Trophoblast cell (in vitro differentiated cells and primary cell): ENCODE measurements at regions not wholly inside any gene's neighbourhood (a gene's known extent, or its start where the extent isn't known, plus 50 kb on each side); places are given as distances from the start of the nearest gene placed in this dataset.

Experiments used
- DNase-seq, 2 donors: peaks; one replicate each; pipeline ENCODE4 v3.0.0-alpha.2; 2016
- H2AFZ ChIP-seq: 2 replicates; pipeline ENCODE4 v1.6.1; 2013; ENCODE audit warnings: low read length, moderate library complexity, mild to moderate bottlenecking; ENCODE audit not compliant: insufficient read depth, poor library complexity
- H2AK5ac ChIP-seq: 2 replicates; pipeline ENCODE4 v1.6.1; 2013; ENCODE audit warnings: mild to moderate bottlenecking, low read length
- H2BK120ac ChIP-seq: 2 replicates; pipeline ENCODE4 v1.6.1; 2013; ENCODE audit warnings: low read length, mild to moderate bottlenecking, moderate library complexity; ENCODE audit not compliant: insufficient read depth, poor library complexity
- H2BK12ac ChIP-seq: 2 replicates; pipeline ENCODE4 v1.6.1; 2013; ENCODE audit warnings: mild to moderate bottlenecking, low read length, moderate library complexity
- H2BK5ac ChIP-seq: 2 replicates; pipeline ENCODE4 v1.6.1; 2013; ENCODE audit warnings: low read length, low read depth, moderate library complexity, mild to moderate bottlenecking; ENCODE audit not compliant: poor library complexity
- H3K14ac ChIP-seq: 2 replicates; pipeline ENCODE4 v1.6.1; 2013; ENCODE audit warnings: mild to moderate bottlenecking, low read length
- H3K18ac ChIP-seq: 2 replicates; pipeline ENCODE4 v1.6.1; 2013; ENCODE audit warnings: mild to moderate bottlenecking, low read length
- H3K23ac ChIP-seq: 2 replicates; pipeline ENCODE4 v1.6.1; 2013; ENCODE audit warnings: low read length
- H3K27ac ChIP-seq: 2 replicates; pipeline ENCODE4 v1.5.1; 2013; ENCODE audit warnings: low read depth, mild to moderate bottlenecking, inconsistent platforms, low read length, moderate library complexity
- H3K27me3 ChIP-seq: 2 replicates; pipeline ENCODE4 v1.6.1; 2013; ENCODE audit warnings: inconsistent platforms, mild to moderate bottlenecking, low read length, moderate library complexity; ENCODE audit not compliant: insufficient read depth
- H3K36me3 ChIP-seq, 2 experiments: 1 replicate in 1 of 2; 2 replicates in 1 of 2; pipeline ENCODE4 v1.6.1; 2013; ENCODE audit warnings: low read length in 2 of 2, mild to moderate bottlenecking in 2 of 2, moderate library complexity in 1 of 2; ENCODE audit not compliant: insufficient read depth in 2 of 2, control insufficient read depth in 1 of 2
- H3K4ac ChIP-seq: 2 replicates; pipeline ENCODE4 v1.6.1; 2013; ENCODE audit warnings: low read depth, mild to moderate bottlenecking, low read length, moderate library complexity
- H3K4me1 ChIP-seq, 2 experiments: 1 replicate in 1 of 2; 2 replicates in 1 of 2; pipeline ENCODE4 v1.6.1; 2013; ENCODE audit warnings: low read length in 2 of 2, mild to moderate bottlenecking in 2 of 2, moderate library complexity in 1 of 2; ENCODE audit not compliant: insufficient read depth in 2 of 2, control insufficient read depth in 1 of 2
- H3K4me2 ChIP-seq: 2 replicates; pipeline ENCODE4 v1.6.1; 2013; ENCODE audit warnings: inconsistent platforms, mild to moderate bottlenecking, low read length, moderate library complexity
- H3K4me3 ChIP-seq: 2 replicates; pipeline ENCODE4 v1.5.1; 2013; ENCODE audit warnings: mild to moderate bottlenecking, low read depth, low read length, inconsistent platforms
- H3K79me1 ChIP-seq: one replicate; pipeline ENCODE4 v1.6.1; 2013; ENCODE audit warnings: low read length
- H3K79me2 ChIP-seq: 2 replicates; pipeline ENCODE4 v1.6.1; 2013; ENCODE audit warnings: low read length, mild to moderate bottlenecking; ENCODE audit not compliant: control insufficient read depth, insufficient read depth, poor library complexity
- H3K9ac ChIP-seq: 2 replicates; pipeline ENCODE4 v1.6.1; 2013; ENCODE audit warnings: mild to moderate bottlenecking, low read length
- H3K9me3 ChIP-seq: 2 replicates; pipeline ENCODE4 v1.6.1; 2013; ENCODE audit warnings: low read depth, mild to moderate bottlenecking, control low read depth, inconsistent platforms, low read length; ENCODE audit not compliant: insufficient read depth
- H4K12ac ChIP-seq: 2 replicates; pipeline ENCODE4 v1.6.1; 2013; ENCODE audit warnings: low read depth, mild to moderate bottlenecking, low read length, moderate library complexity
- H4K8ac ChIP-seq: 2 replicates; pipeline ENCODE4 v1.6.1; 2013; ENCODE audit warnings: low read depth, mild to moderate bottlenecking, low read length, moderate library complexity
- H4K91ac ChIP-seq: one replicate; pipeline ENCODE4 v1.6.1; 2013; ENCODE audit warnings: low read depth, mild to moderate bottlenecking, low read length, moderate library complexity
- WGBS: extraction: QIAGEN DNeasy Blood & Tissue Kit; methylation state at CpG from one replicate; pipeline ENCODE4 v1.1.7; 2013; ENCODE audit warnings: missing lambda C conversion rate; ENCODE audit not compliant: insufficient read length, insufficient coverage; ENCODE audit errors: extremely low coverage; 5-methylcytosine and 5-hydroxymethylcytosine counted together

DNA sequence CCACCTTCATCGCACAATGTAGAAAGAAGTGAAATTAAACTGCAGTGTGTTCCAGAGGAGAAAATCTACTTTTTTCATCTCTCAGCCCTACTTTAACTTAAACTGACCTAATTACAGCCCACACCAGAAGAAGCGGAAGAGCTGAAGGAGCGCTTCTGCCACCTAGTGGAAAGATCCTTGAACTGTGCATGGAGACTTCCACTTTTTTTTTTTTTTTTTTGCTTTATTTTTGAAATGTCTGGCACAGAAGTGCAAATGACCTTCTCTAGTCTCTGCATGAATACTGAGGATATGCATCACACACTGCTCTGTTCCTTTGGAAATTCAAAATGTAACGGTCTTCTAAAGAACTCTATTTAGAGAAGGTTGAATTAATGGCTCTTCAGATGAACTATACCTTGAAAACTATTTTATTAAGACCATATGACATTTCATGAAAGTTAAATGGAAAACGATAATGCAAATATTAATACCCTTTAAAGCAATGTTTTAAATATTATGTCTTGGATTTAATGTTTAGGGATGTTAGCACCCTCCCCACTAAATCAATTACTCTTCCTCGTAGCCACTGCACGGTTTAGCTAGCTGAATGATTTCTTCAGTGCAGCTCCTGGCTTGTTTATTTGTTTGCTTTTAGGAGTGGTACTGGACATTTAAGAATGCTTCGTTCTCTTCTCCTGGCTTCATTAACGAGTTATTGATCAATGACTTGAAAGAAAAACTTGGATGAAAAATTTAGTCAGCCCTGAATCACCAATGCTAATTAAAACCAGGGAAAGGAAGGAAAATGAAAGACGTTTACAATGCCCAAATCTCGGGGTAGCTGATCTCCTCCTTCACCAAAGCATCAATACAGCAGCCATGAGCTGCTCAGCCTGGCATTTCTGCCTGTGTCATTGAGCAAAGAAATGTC lies 569.6 kb upstream of the GJE1 start:
- Histone ChIP-seq H2BK12ac (no peak overlapping the region), H3K79me1 (peaks cover 5% of the 10 kb centered on the region), H3K4me3 (no peak overlapping the region), H3K36me3 (no peaks in the 10 kb centered on the region), H3K23ac (no peak overlapping the region), H4K91ac (no peak overlapping the region), H3K4ac (no peak overlapping the region), H3K27ac (no peak overlapping the region), H4K12ac (no peak overlapping the region), H2BK120ac (no peak overlapping the region), H3K9ac (no peak overlapping the region), H3K27me3 (no peaks in the 10 kb centered on the region), H3K4me1 (peaks cover 2 to 5% of the 10 kb centered on the region in 2 experiments), H3K79me2 (no peaks in the 10 kb centered on the region), H3K4me2 (no peak overlapping the region), H2AK5ac (no peak overlapping the region), H2BK5ac (no peak overlapping the region), H3K18ac (no peak overlapping the region), H2AFZ (no peak overlapping the region), H3K14ac (no peak overlapping the region), H3K9me3 (no peaks in the 10 kb centered on the region), H4K8ac (no peak overlapping the region)
- no CpG with 5 or more reads among the region's 11 CpGs for WGBS
- DNase-seq, result peak; percentile 65 to 88

DNA sequence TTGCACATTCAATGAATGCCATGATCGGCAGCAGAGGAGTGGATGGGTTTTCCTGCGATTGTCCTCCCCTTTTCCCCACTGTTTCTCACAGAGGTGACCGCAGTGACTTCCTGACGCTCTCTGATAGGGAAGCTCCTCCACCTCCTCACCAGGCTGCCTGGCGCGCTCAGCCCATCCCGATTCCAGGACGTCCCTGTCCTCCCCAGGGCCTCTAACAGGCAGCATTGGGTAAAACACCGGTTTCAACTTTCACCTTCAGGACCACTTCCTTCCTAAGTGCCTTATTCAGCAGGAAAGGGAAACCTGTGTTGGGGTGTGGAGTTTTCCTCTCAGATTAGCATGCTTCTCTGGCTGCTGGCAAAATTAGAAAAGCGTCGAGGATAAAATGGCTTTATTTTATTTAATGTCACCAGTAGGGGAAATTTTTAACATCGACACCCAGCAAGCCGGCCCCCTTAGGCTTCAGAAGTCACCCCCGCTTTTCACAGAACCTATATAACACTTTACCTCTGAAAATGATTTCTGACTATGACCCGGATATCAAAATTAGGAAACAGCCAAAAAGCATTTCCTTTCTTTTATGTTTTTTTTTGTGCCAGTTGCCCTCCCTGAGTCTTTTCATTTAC lies 570.4 kb upstream of the GJE1 start:
- no peaks in the 10 kb centered on the region for H3K9me3 ChIP-seq
- no peak overlapping the region for H3K4me3 ChIP-seq
- H2BK12ac ChIP-seq, result peak overlapping the region; percentile 96
- H3K27ac ChIP-seq, result peak overlapping the region; percentile 20
- no peaks in the 10 kb centered on the region for H3K79me2 ChIP-seq
- H2AK5ac ChIP-seq, result no peak overlapping the region
- peaks cover 5% of the 10 kb centered on the region for H3K79me1 ChIP-seq
- H3K27me3 ChIP-seq, result no peaks in the 10 kb centered on the region
- H3K4me1 ChIP-seq, result peaks cover 2 to 5% of the 10 kb centered on the region in 2 experiments
- H2AFZ ChIP-seq, result peak overlapping the region; percentile 95
- no peaks in the 10 kb centered on the region for H3K36me3 ChIP-seq
- H3K14ac ChIP-seq, result peak overlapping the region; percentile 72
- WGBS, result no CpG with 5 or more reads among the region's 15 CpGs
- H3K4me2 ChIP-seq, result peak overlapping the region; percentile 27
- peak overlapping the region; percentile 53 for H2BK5ac ChIP-seq
- peak in 1 of 2 donors; percentile 12 for DNase-seq
- peak overlapping the region; percentile 61 for H3K9ac ChIP-seq
- H3K4ac ChIP-seq, result peak overlapping the region; percentile 75
- no peak overlapping the region for H3K23ac ChIP-seq
- no peak overlapping the region for H4K12ac ChIP-seq
- H4K91ac ChIP-seq, result peak overlapping the region; percentile 38
- peak overlapping the region; percentile 88 for H2BK120ac ChIP-seq
- no peak overlapping the region for H3K18ac ChIP-seq
- H4K8ac ChIP-seq, result peak overlapping the region; percentile 85

DNA sequence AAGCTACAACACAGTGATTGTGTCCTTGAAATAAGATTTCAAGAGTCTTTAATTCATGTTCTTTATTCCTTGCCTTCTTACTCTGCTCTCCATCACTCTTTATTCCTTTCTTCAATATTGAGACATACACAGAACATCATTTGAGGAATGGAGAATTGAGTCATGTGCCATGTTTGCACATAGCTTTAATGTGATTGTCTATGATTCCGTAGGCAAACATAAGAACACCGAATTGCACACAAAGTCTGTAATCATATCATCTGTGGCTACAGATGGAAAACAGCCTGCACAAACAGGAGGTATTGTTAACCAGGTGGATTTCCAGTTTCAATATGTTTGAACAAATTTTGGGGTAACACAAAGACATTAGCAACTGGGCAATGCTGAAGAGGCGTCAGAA lies 571.6 kb upstream of the GJE1 start:
- H3K79me2 ChIP-seq, result no peaks in the 10 kb centered on the region
- no peak overlapping the region for H2AK5ac ChIP-seq
- peaks cover 2 to 5% of the 10 kb centered on the region in 2 experiments for H3K4me1 ChIP-seq
- WGBS, result no CpG with 5 or more reads among the region's 3 CpGs
- no peaks in the 10 kb centered on the region for H3K27me3 ChIP-seq
- no peak overlapping the region for H2BK5ac ChIP-seq
- H3K9me3 ChIP-seq, result no peaks in the 10 kb centered on the region
- no peak overlapping the region for H4K12ac ChIP-seq
- H3K36me3 ChIP-seq, result no peaks in the 10 kb centered on the region
- no peak overlapping the region for H3K14ac ChIP-seq
- no peak overlapping the region for H3K27ac ChIP-seq
- no peak overlapping the region for H2AFZ ChIP-seq
- no peak overlapping the region for H3K18ac ChIP-seq
- no peak overlapping the region for H4K91ac ChIP-seq
- H3K4me2 ChIP-seq, result no peak overlapping the region
- H3K4me3 ChIP-seq, result no peak overlapping the region
- H3K4ac ChIP-seq, result no peak overlapping the region
- no peak overlapping the region for H4K8ac ChIP-seq
- no peak overlapping the region for H2BK12ac ChIP-seq
- no peak for DNase-seq
- no peak overlapping the region for H3K9ac ChIP-seq
- H2BK120ac ChIP-seq, result no peak overlapping the region
- H3K79me1 ChIP-seq, result peaks cover 5% of the 10 kb centered on the region
- no peak overlapping the region for H3K23ac ChIP-seq

DNA sequence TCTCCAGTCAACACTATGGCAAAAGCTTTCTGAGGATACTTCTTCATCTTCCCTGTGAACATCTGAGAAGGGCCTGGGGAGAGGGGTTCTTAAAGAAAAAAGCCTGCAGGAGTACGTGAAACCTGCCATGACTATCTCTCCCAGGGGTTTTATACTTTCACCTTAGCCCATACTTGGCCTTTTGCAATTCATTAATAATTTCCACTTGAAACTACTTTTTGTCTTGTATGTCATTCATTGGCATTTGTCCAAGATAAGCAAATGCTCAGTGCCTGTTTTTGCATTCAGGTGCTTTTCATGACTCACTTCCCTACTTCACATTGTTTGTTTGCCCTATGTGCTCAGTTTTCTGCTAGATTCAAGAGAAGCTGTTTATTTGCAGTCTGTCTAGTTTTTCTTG lies 580.3 kb upstream of the GJE1 start:
- Histone ChIP-seq H3K23ac (no peak overlapping the region), H3K14ac (no peak overlapping the region), H3K18ac (no peak overlapping the region), H3K79me1 (no peaks in the 10 kb centered on the region), H3K4ac (no peak overlapping the region), H4K8ac (no peak overlapping the region), H2AFZ (no peak overlapping the region), H4K12ac (no peak overlapping the region), H2AK5ac (no peak overlapping the region), H3K4me1 (no peaks in the 10 kb centered on the region), H2BK12ac (no peak overlapping the region), H3K36me3 (no peaks in the 10 kb centered on the region), H3K27ac (no peak overlapping the region), H2BK5ac (no peak overlapping the region), H3K4me3 (no peak overlapping the region), H3K79me2 (no peaks in the 10 kb centered on the region), H2BK120ac (no peak overlapping the region), H3K9ac (no peak overlapping the region), H3K4me2 (no peak overlapping the region), H3K27me3 (no peaks in the 10 kb centered on the region), H4K91ac (no peak overlapping the region), H3K9me3 (no peaks in the 10 kb centered on the region)
- peak in 1 of 2 donors; percentile 55 for DNase-seq
- WGBS, result no CpG with 5 or more reads among the region's 1 CpG
